A673 (cell line): ENCODE measurements at regions not wholly inside any gene's neighbourhood (a gene's known extent, or its start where the extent isn't known, plus 50 kb on each side); places are given as distances from the start of the nearest gene placed in this dataset.

Source experiments
- BruUV-seq: library from RNA; stranded (reverse); fragments of 400-500 nt; replicated peaks from 2 replicates; lab custom pipeline; 2021; lab: Mats Ljungman, UMichigan
- CTCF ChIA-PET: fragments of 300-600 bp; sonication (Branson Sonifier 250); formaldehyde crosslinking; loops from one replicate; lab custom pipeline; 2022; ENCODE audit warnings: antibody characterized with exemption; lab: Charles Lee
- POLR2A ChIA-PET: fragments of 300-600 bp; sonication (Branson Sonifier 250); formaldehyde crosslinking; loops from one replicate; lab custom pipeline; 2022; ENCODE audit warnings: antibody characterized with exemption; ENCODE audit not compliant: low non-redundant PET; lab: Charles Lee
- DNase-seq: peaks from one replicate; pipeline ENCODE4 v3.0.0-alpha.2; 2015; ENCODE audit warnings: low spot score
- H3K27ac ChIP-seq: fragments of 200-600 bp; sonication (generic); 2 replicates; pipeline ENCODE4 v1.5.1; 2016; ENCODE audit warnings: mixed run types, low read depth, mild to moderate bottlenecking, mixed read lengths, antibody characterized with exemption, low read length; ENCODE audit not compliant: poor library complexity, severe bottlenecking
- H3K27me3 ChIP-seq: fragments of 200-600 bp; sonication (generic); replicated peaks from 2 replicates; pipeline ENCODE4 v1.6.1; 2017; ENCODE audit warnings: mixed run types, low read depth, mild to moderate bottlenecking, mixed read lengths, antibody characterized with exemption, low read length; ENCODE audit not compliant: insufficient read depth, poor library complexity
- H3K36me3 ChIP-seq: fragments of 200-600 bp; sonication (generic); 2 replicates; pipeline ENCODE4 v1.6.1; 2016; ENCODE audit warnings: mixed run types, mild to moderate bottlenecking, mixed read lengths, antibody characterized with exemption, low read length; ENCODE audit not compliant: insufficient read depth, poor library complexity, severe bottlenecking
- H3K4me1 ChIP-seq: fragments of 200-600 bp; sonication (generic); 2 replicates; pipeline ENCODE4 v1.6.1; 2017; ENCODE audit warnings: mixed run types, mild to moderate bottlenecking, mixed read lengths, antibody characterized with exemption, low read length; ENCODE audit not compliant: insufficient read depth, poor library complexity, severe bottlenecking
- H3K4me3 ChIP-seq: fragments of 200-600 bp; sonication (generic); 2 replicates; pipeline ENCODE4 v1.5.1; 2016; ENCODE audit warnings: low read depth, mixed run types, mild to moderate bottlenecking, mixed read lengths, low read length; ENCODE audit not compliant: poor library complexity, severe bottlenecking
- H3K9me3 ChIP-seq: fragments of 200-600 bp; sonication (generic); 2 replicates; pipeline ENCODE4 v1.6.1; 2016; ENCODE audit warnings: mixed run types, low read depth, mild to moderate bottlenecking, mixed read lengths, antibody characterized with exemption, low read length; ENCODE audit not compliant: poor library complexity, severe bottlenecking
- EZH2 ChIP-seq: fragments of 200-600 bp; sonication (generic); IDR thresholded peaks from 2 replicates; pipeline ENCODE4 v1.6.1; 2017; ENCODE audit warnings: borderline replicate concordance, low read depth, mild to moderate bottlenecking, mixed read lengths, antibody characterized with exemption, low read length; ENCODE audit not compliant: poor library complexity, severe bottlenecking
- intact Hi-C: fragments of 100-400 bp; cut with micrococcal nuclease; formaldehyde crosslinking; loops from one replicate; pipeline ENCODE4 v1.10.0; 2022; ENCODE audit not compliant: unreplicated experiment
- TF ChIP-seq, protein P1 (sequence below): fragments of 300-800, 200-600 bp; sonication (generic); conservative IDR thresholded peaks from 2 replicates; pipeline ENCODE4 v1.5.1; 2017; ENCODE audit warnings: low read depth, mild to moderate bottlenecking, antibody characterized with exemption, low read length, moderate library complexity, mixed read lengths

- no peaks in the 10 kb centered on the region for H3K4me1 ChIP-seq
- H3K9me3 ChIP-seq, result no peaks in the 10 kb centered on the region
- no TSS peak for BruUV-seq
- H3K27me3 ChIP-seq, result peaks cover 17% of the 10 kb centered on the region
- ChIA-PET POLR2A (no interaction called here), CTCF (no interaction called here)
- DNase-seq, result no peak
- intact Hi-C loops, result no loop called here
- H3K36me3 ChIP-seq, result no peaks in the 10 kb centered on the region
- H3K27ac ChIP-seq, result no peak overlapping the region
- TF ChIP-seq, protein P1, sequence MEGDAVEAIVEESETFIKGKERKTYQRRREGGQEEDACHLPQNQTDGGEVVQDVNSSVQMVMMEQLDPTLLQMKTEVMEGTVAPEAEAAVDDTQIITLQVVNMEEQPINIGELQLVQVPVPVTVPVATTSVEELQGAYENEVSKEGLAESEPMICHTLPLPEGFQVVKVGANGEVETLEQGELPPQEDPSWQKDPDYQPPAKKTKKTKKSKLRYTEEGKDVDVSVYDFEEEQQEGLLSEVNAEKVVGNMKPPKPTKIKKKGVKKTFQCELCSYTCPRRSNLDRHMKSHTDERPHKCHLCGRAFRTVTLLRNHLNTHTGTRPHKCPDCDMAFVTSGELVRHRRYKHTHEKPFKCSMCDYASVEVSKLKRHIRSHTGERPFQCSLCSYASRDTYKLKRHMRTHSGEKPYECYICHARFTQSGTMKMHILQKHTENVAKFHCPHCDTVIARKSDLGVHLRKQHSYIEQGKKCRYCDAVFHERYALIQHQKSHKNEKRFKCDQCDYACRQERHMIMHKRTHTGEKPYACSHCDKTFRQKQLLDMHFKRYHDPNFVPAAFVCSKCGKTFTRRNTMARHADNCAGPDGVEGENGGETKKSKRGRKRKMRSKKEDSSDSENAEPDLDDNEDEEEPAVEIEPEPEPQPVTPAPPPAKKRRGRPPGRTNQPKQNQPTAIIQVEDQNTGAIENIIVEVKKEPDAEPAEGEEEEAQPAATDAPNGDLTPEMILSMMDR, result no peak
- TF ChIP-seq EZH2, result no peak
- no peak overlapping the region for H3K4me3 ChIP-seq
Measured at GRCh38 chr16:8380311-8380710, 210.0 kb downstream of the TMEM114 start.

DNA sequence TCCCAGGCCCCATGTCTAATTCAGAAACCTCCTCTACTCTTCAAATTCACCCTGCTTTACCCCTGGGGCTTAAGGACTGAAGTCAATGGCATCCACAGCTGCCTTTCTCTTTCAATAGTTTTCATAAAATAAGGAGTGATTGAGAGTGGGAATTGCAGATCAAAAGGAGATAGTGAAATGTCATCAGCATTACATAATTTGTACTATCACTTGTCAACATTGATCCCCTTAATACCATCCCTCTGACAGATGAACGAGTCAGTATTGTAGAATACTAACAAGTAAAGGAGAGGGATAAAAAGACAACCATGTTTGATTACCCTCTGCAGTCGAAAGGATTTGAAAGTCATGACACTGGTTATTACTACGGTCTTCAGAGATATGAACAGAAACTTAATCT is 212.4 kb downstream of the TMEM114 start:
- H3K27ac ChIP-seq, result no peak overlapping the region
- no peak for TF ChIP-seq EZH2
- TF ChIP-seq, protein P1, result no peak
- ChIA-PET POLR2A (no interaction called here), CTCF (no interaction called here)
- intact Hi-C loops, result no loop called here
- no peak overlapping the region for H3K4me3 ChIP-seq
- no peak for DNase-seq
- H3K27me3 ChIP-seq, result peaks cover 17% of the 10 kb centered on the region
- BruUV-seq, result no TSS peak
- no peaks in the 10 kb centered on the region for H3K9me3 ChIP-seq
- H3K4me1 ChIP-seq, result no peaks in the 10 kb centered on the region
- no peaks in the 10 kb centered on the region for H3K36me3 ChIP-seq

- Histone ChIP-seq H3K27me3 (peaks cover 12% of the 10 kb centered on the region), H3K36me3 (no peaks in the 10 kb centered on the region), H3K27ac (no peak overlapping the region), H3K4me1 (no peaks in the 10 kb centered on the region), H3K9me3 (no peaks in the 10 kb centered on the region), H3K4me3 (no peak overlapping the region)
- POLR2A ChIA-PET, result no interaction called here
- TF ChIP-seq, protein P1, result no peak
- TF ChIP-seq EZH2, result no peak
- no peak for DNase-seq
- intact Hi-C loops, result no loop called here
- CTCF ChIA-PET, result no interaction called here
- BruUV-seq, result no TSS peak
Measured at GRCh38 chr16:8376858-8377257, 213.5 kb downstream of the TMEM114 start.
